ENCODE measurements at regions not wholly inside any gene's neighbourhood (a gene's known extent, or its start where the extent isn't known, plus 50 kb on each side); places are given as distances from the start of the nearest gene placed in this dataset.

GRCh38 chr5:2039180-2039531 is 156.4 kb upstream of the IRX4 start:
- no peak for TF ChIP-seq CTCF (IDR thresholded peaks at IDR 0.05; ENCODE audit: low read depth, low read length)
- DNase-seq (ENCODE audit: extremely low read depth, low read depth), result no peak

GRCh38 chr5:2038321-2039179 is 155.8 kb upstream of the IRX4 start:
- TF ChIP-seq CTCF (IDR thresholded peaks at IDR 0.05; ENCODE audit: low read depth, low read length), result peak; percentile 59
- DNase-seq (ENCODE audit: extremely low read depth, low read depth), result no peak

GRCh38 chr5:2036885-2037284 is 154.2 kb upstream of the IRX4 start:
- no peak for DNase-seq (ENCODE audit: extremely low read depth, low read depth)
- TF ChIP-seq CTCF (IDR thresholded peaks at IDR 0.05; ENCODE audit: low read depth, low read length), result no peak

- no peak for TF ChIP-seq CTCF (IDR thresholded peaks at IDR 0.05; ENCODE audit: low read depth, low read length)
- DNase-seq (ENCODE audit: extremely low read depth, low read depth), result no peak
These were observed 149.7 kb upstream of the IRX4 start for GRCh38 chr5:2032432-2032831.

- no peak for DNase-seq (ENCODE audit: extremely low read depth, low read depth)
- no peak for TF ChIP-seq CTCF (IDR thresholded peaks at IDR 0.05; ENCODE audit: low read depth, low read length)
These were observed 148.9 kb upstream of the IRX4 start for GRCh38 chr5:2031581-2031980.

- TF ChIP-seq CTCF (IDR thresholded peaks at IDR 0.05; ENCODE audit: low read depth, low read length), result no peak
- DNase-seq (ENCODE audit: extremely low read depth, low read depth), result no peak
These were observed 147.4 kb upstream of the IRX4 start for GRCh38 chr5:2030131-2030530.

- no peak for TF ChIP-seq CTCF (IDR thresholded peaks at IDR 0.05; ENCODE audit: low read depth, low read length)
- no peak for DNase-seq (ENCODE audit: extremely low read depth, low read depth)
These were observed 146.5 kb upstream of the IRX4 start for GRCh38 chr5:2029206-2029605.

Measured in AG09319 (cell line).